GM12891 (cell line): ENCODE measurements at regions not wholly inside any gene's neighbourhood (a gene's known extent, or its start where the extent isn't known, plus 50 kb on each side); places are given as distances from the start of the nearest gene placed in this dataset.

Source experiments
- POLR2A ChIP-seq: IDR thresholded peaks from 2 replicates; pipeline ENCODE4 v1.6.1; 2011; ENCODE audit warnings: low read depth, low read length, control low read depth
- POLR2AphosphoS5 ChIP-seq: IDR thresholded peaks from 2 replicates; pipeline ENCODE4 v1.6.1; 2011; ENCODE audit warnings: low read depth, low read length, control low read depth
- SPI1 ChIP-seq: IDR thresholded peaks from 2 replicates; pipeline ENCODE4 v1.6.1; 2011; ENCODE audit warnings: low read depth, low read length, control low read depth
- TAF1 ChIP-seq: IDR thresholded peaks from 2 replicates; pipeline ENCODE4 v1.6.1; 2011; ENCODE audit warnings: low read depth, low read length, control low read depth

GRCh38 chr4:101420661-101421060 lies 73.3 kb upstream of the PPP3CA start:
- TF ChIP-seq POLR2A (no peak), POLR2AphosphoS5 (no peak), TAF1 (no peak), SPI1 (no peak)
